A549 (cell line): ENCODE measurements at regions not wholly inside any gene's neighbourhood (a gene's known extent, or its start where the extent isn't known, plus 50 kb on each side); places are given as distances from the start of the nearest gene placed in this dataset.

Source experiments
- ATAC-seq, 2 experiments: fragments of 200-7000 bp in 1 of 2; fragments of >200 bp in 1 of 2; cut with Nextera tagmentation in 1 of 2; cut with Tn5 transposase in 1 of 2; 3 replicates each; pipeline versions ENCODE4 v1.8.0 to v1.9.1; 2018 to 2020; ENCODE audit warnings: mild to moderate bottlenecking in 1 of 2, moderate library complexity in 1 of 2
- CTCF ChIA-PET: fragments of 300-600 bp; sonication (Branson Sonifier 250); formaldehyde crosslinking; extraction: SDS; loops from one replicate; lab custom pipeline; 2021; ENCODE audit warnings: antibody characterized with exemption, inconsistent platforms; lab: Yijun Ruan, JAX
- POLR2A ChIA-PET: fragments of 350-600 bp; formaldehyde crosslinking; extraction: SDS; loops from one replicate; lab custom pipeline; 2021; ENCODE audit warnings: antibody characterized with exemption, inconsistent platforms; lab: Yijun Ruan, JAX
- DNase-seq, 2 experiments: peaks; one replicate each; pipeline versions ENCODE4 v3.0.0 to v3.0.0-alpha.2; 2011 to 2016; ENCODE audit warnings: low read depth in 1 of 2, low spot score in 1 of 2
- FAIRE-seq: peaks from 2 replicates; lab custom pipeline; 2011; peaks lifted over from hg19 to GRCh38; lab: Jason Lieb, UNC
- H3K27ac ChIP-seq, 2 experiments: fragments of >200 bp; sonication (Bioruptor Twin); formaldehyde crosslinking; 3 replicates each; pipeline ENCODE4 v1.5.1; 2016 to 2017
- H3K4me1 ChIP-seq: fragments of >200 bp; sonication (Bioruptor Twin); formaldehyde crosslinking; 3 replicates; pipeline ENCODE4 v1.6.1; 2016
- H3K4me2 ChIP-seq: fragments of >200 bp; sonication (Bioruptor Twin); formaldehyde crosslinking; 3 replicates; pipeline ENCODE4 v1.6.1; 2016
- H3K4me3 ChIP-seq: fragments of >200 bp; sonication (Bioruptor Twin); formaldehyde crosslinking; 3 replicates; pipeline ENCODE4 v1.5.1; 2016
- H3K9me3 ChIP-seq: fragments of >200 bp; sonication (Bioruptor Twin); formaldehyde crosslinking; 3 replicates; pipeline ENCODE4 v1.6.1; 2016
- CBX2 ChIP-seq: fragments of 200-600 bp; sonication (generic); IDR thresholded peaks from 2 replicates; pipeline ENCODE4 v1.6.1; 2016; ENCODE audit warnings: low read depth, mild to moderate bottlenecking, borderline replicate concordance
- CHD2 ChIP-seq: fragments of 150-350 bp; IDR thresholded peaks from 2 replicates; pipeline ENCODE4 v1.6.1; 2014; ENCODE audit warnings: low read length; ENCODE audit not compliant: partially characterized antibody
- E2F6 ChIP-seq: IDR thresholded peaks from 2 replicates; pipeline ENCODE4 v1.6.1; 2012; ENCODE audit warnings: low read depth, borderline replicate concordance
- EHF ChIP-seq: fragments of 250-450 bp; sonication (Bioruptor Pico); IDR thresholded peaks from 2 replicates; pipeline ENCODE4 v1.5.0; 2020; ENCODE audit warnings: mild to moderate bottlenecking
- EHMT2 ChIP-seq: fragments of 200-600 bp; sonication (generic); IDR thresholded peaks from 2 replicates; pipeline ENCODE4 v1.6.1; 2016; ENCODE audit warnings: antibody characterized with exemption, low read depth, mild to moderate bottlenecking, moderate library complexity
- ELK1 ChIP-seq: fragments of 150-350 bp; IDR thresholded peaks from 2 replicates; pipeline ENCODE4 v1.6.1; 2014; ENCODE audit warnings: low read depth, mild to moderate bottlenecking, low read length
- EP300 ChIP-seq, 2 experiments: fragments of >200 bp; sonication (Bioruptor Twin); formaldehyde crosslinking; IDR thresholded peaks; 2 replicates in 1 of 2; 3 replicates in 1 of 2; pipeline ENCODE4 v1.6.1; 2016 to 2017
- FOXS1 ChIP-seq: fragments of 250-450 bp; sonication (Bioruptor Pico); IDR thresholded peaks from 2 replicates; pipeline ENCODE4 v1.5.0; 2020; ENCODE audit warnings: mild to moderate bottlenecking, moderate library complexity
- HEYL ChIP-seq: fragments of 250-450 bp; sonication (Bioruptor Pico); IDR thresholded peaks from 2 replicates; pipeline ENCODE4 v1.8.0; 2021; ENCODE audit warnings: mild to moderate bottlenecking, moderate library complexity
- HMGXB4 ChIP-seq: fragments of 250-450 bp; sonication (Bioruptor Pico); IDR thresholded peaks from 2 replicates; pipeline ENCODE4 v1.5.0; 2021; ENCODE audit warnings: mild to moderate bottlenecking, moderate library complexity, borderline replicate concordance
- HOXB13 ChIP-seq: fragments of 250-450 bp; sonication (Bioruptor Pico); IDR thresholded peaks from 2 replicates; pipeline ENCODE4 v1.5.0; 2020; ENCODE audit warnings: low read depth, mild to moderate bottlenecking, moderate library complexity
- HOXB5 ChIP-seq: fragments of 250-450 bp; sonication (Bioruptor Pico); IDR thresholded peaks from 2 replicates; pipeline ENCODE4 v1.5.0; 2020; ENCODE audit warnings: mild to moderate bottlenecking, moderate library complexity
- MAFK ChIP-seq: fragments of 450-650 bp; IDR thresholded peaks from 2 replicates; pipeline ENCODE4 v1.6.1; 2014; ENCODE audit not compliant: partially characterized antibody
- MAX ChIP-seq: IDR thresholded peaks from 2 replicates; pipeline ENCODE4 v1.6.1; 2012
- MAZ ChIP-seq: fragments of 150-350 bp; IDR thresholded peaks from 2 replicates; pipeline ENCODE4 v1.6.1; 2014; ENCODE audit warnings: antibody characterized with exemption, low read depth, low read length, borderline replicate concordance
- MYC ChIP-seq: IDR thresholded peaks from 2 replicates; pipeline ENCODE4 v1.6.1; 2012; ENCODE audit warnings: mild to moderate bottlenecking, inconsistent platforms, low read length, improper control_type of control experiment, borderline replicate concordance
- NFE2L2 ChIP-seq: fragments of 150-350 bp; conservative IDR thresholded peaks from 2 replicates; pipeline ENCODE4 v1.6.1; 2014; ENCODE audit warnings: low read length
- NPAS2 ChIP-seq: fragments of 250-450 bp; sonication (Bioruptor Pico); IDR thresholded peaks from 2 replicates; pipeline ENCODE4 v1.8.0; 2022; ENCODE audit warnings: mild to moderate bottlenecking, moderate library complexity, borderline replicate concordance
- RAD21 ChIP-seq, 2 experiments: fragments of >200 bp in 1 of 2; sonication (Bioruptor Twin) in 1 of 2; formaldehyde crosslinking in 1 of 2; IDR thresholded peaks in 1 of 2; conservative IDR thresholded peaks in 1 of 2; 2 replicates in 1 of 2; 3 replicates in 1 of 2; pipeline ENCODE4 v1.6.1; 2012 to 2018; ENCODE audit warnings: inconsistent platforms in 1 of 2
- RCOR1 ChIP-seq: fragments of 150-350 bp; IDR thresholded peaks from 2 replicates; pipeline ENCODE4 v1.6.1; 2014; ENCODE audit warnings: antibody characterized with exemption, low read length, low read depth
- SREBF2 ChIP-seq: fragments of 450-650 bp; IDR thresholded peaks from 2 replicates; pipeline ENCODE4 v1.6.1; 2014; ENCODE audit warnings: mild to moderate bottlenecking, moderate library complexity
- USF2 ChIP-seq: fragments of 450-650 bp; IDR thresholded peaks from 2 replicates; pipeline ENCODE4 v1.6.1; 2014; ENCODE audit warnings: antibody characterized with exemption
- WGBS: methylation state at CpG from one replicate; pipeline ENCODE4 v1.1.6; 2017; ENCODE audit errors: missing lambda C conversion rate; 5-methylcytosine and 5-hydroxymethylcytosine counted together

GRCh38 chr3:107212618-107213017 is 164.6 kb upstream of the CCDC54 start (continued):
- TF ChIP-seq HOXB5 (CRISPR knock-in tag) = no peak

- POLR2A ChIA-PET = no interaction called here
- CTCF ChIA-PET = interaction anchor here (0.6 to 1.8 kb wide), 5 partner anchors 23 to 329 kb away, joined by 3 to 7 read pairs (median 3); no protein-coding TSS in a partner anchor
- Histone ChIP-seq H3K4me2 (no peak overlapping the region), H3K27ac (no peak overlapping the region), H3K9me3 (no peaks in the 10 kb centered on the region), H3K4me1 (peaks cover 31% of the 10 kb centered on the region), H3K4me3 (no peak overlapping the region)
- FAIRE-seq (no peak), ATAC-seq (no peak), DNase-seq (no peak)
- WGBS = 75% methylated on average over 6 of the region's 6 CpGs
- TF ChIP-seq E2F6 (no peak), ELK1 (no peak), CHD2 (no peak), MAX (no peak), RAD21 (conservative IDR thresholded peaks at IDR 0.05 in 1 of 2, IDR thresholded peaks at IDR 0.05 in 1 of 2) (no peak), SREBF2 (no peak), EHMT2 (no peak)
Measured at GRCh38 chr3:107213044-107213669, 164.1 kb upstream of the CCDC54 start.

- no peak for ATAC-seq
- H3K27ac ChIP-seq = peak overlapping the region; percentile 51 to 75; a peak in 4 of 6 replicates
- H3K4me2 ChIP-seq = no peak overlapping the region
- no peak overlapping the region for H3K4me3 ChIP-seq
- CTCF ChIA-PET = interaction anchor here (0.8 to 3.4 kb wide), 3 partner anchors 10 to 19 kb away, joined by 3 to 21 read pairs (median 9); no protein-coding TSS in a partner anchor
- TF ChIP-seq MAX (no peak), EP300 (IDR thresholded peaks at IDR 0.05) (no peak), USF2 (no peak), HMGXB4 (CRISPR knock-in tag) (no peak), MAZ (no peak), ELK1 (no peak), NFE2L2 (no peak), RCOR1 (no peak), HEYL (CRISPR knock-in tag) (no peak), EHF (CRISPR knock-in tag) (no peak), MYC (no peak), MAFK (no peak), FOXS1 (CRISPR knock-in tag) (no peak), HOXB13 (CRISPR knock-in tag) (no peak), CBX2 (no peak), NPAS2 (CRISPR knock-in tag) (no peak)
- TF ChIP-seq, all 56 proteins: peak for 0
- POLR2A ChIA-PET = interaction anchor here (1.6 kb wide), 1 partner anchor 8 kb away, joined by 6 read pairs; no protein-coding TSS in a partner anchor
- H3K4me1 ChIP-seq = peaks cover 20% of the 10 kb centered on the region; the same call in 2 of the 3 replicates
- no peaks in the 10 kb centered on the region for H3K9me3 ChIP-seq
- DNase-seq = no peak
- 78% methylated on average over 5 of the region's 5 CpGs for WGBS
- no peak for FAIRE-seq
Measured at GRCh38 chr3:107216229-107216628, 161.0 kb upstream of the CCDC54 start.
